Kidney epithelial cell (primary cell): ENCODE measurements at regions not wholly inside any gene's neighbourhood (a gene's known extent, or its start where the extent isn't known, plus 50 kb on each side); places are given as distances from the start of the nearest gene placed in this dataset.

Experiments
- DNase-seq: peaks from one replicate; pipeline ENCODE4 v3.0.0-alpha.2; 2010; ENCODE audit warnings: low read depth
- H3K27me3 ChIP-seq: 2 replicates; pipeline ENCODE4 v1.6.0; 2011; ENCODE audit warnings: low read length; ENCODE audit not compliant: control insufficient read depth, insufficient read depth
- H3K36me3 ChIP-seq: 2 replicates; pipeline ENCODE4 v1.5.1; 2011; ENCODE audit warnings: low read length; ENCODE audit not compliant: control insufficient read depth, insufficient read depth
- H3K4me3 ChIP-seq: 2 replicates; pipeline ENCODE4 v1.5.1; 2011; ENCODE audit warnings: low read depth, mild to moderate bottlenecking, control low read depth, low read length
- CTCF ChIP-seq: IDR thresholded peaks from 2 replicates; pipeline ENCODE4 v1.5.1; 2011; ENCODE audit warnings: mild to moderate bottlenecking, moderate library complexity, low read length, control low read depth, inconsistent platforms; ENCODE audit not compliant: insufficient read depth, poor library complexity, severe bottlenecking

GRCh38 chr2:145777297-145777696 lies 1257.4 kb upstream of the ZEB2 start:
- no peak for TF ChIP-seq CTCF
- no peak for DNase-seq

GRCh38 chr2:145775591-145775990 lies 1255.7 kb upstream of the ZEB2 start:
- no peaks in the 10 kb centered on the region for H3K36me3 ChIP-seq
- no peak for TF ChIP-seq CTCF
- no peaks in the 10 kb centered on the region for H3K27me3 ChIP-seq
- H3K4me3 ChIP-seq: no peak overlapping the region
- no peak for DNase-seq

More at GRCh38 chr2:145777297-145777696, 1257.4 kb upstream of the ZEB2 start:
- Histone ChIP-seq H3K36me3 (no peaks in the 10 kb centered on the region), H3K4me3 (no peak overlapping the region), H3K27me3 (no peaks in the 10 kb centered on the region)

- no peaks in the 10 kb centered on the region for H3K27me3 ChIP-seq
- DNase-seq: no peak
- TF ChIP-seq CTCF: no peak
- no peaks in the 10 kb centered on the region for H3K36me3 ChIP-seq
- no peak overlapping the region for H3K4me3 ChIP-seq
These were observed 1251.6 kb upstream of the ZEB2 start for GRCh38 chr2:145771525-145771924.

- H3K4me3 ChIP-seq: no peak overlapping the region
- no peaks in the 10 kb centered on the region for H3K36me3 ChIP-seq
- H3K27me3 ChIP-seq: no peaks in the 10 kb centered on the region
- DNase-seq: no peak
- no peak for TF ChIP-seq CTCF
These were observed 1249.2 kb upstream of the ZEB2 start for GRCh38 chr2:145769011-145769716.

- TF ChIP-seq CTCF: no peak
- no peak overlapping the region for H3K4me3 ChIP-seq
- no peak for DNase-seq
- no peaks in the 10 kb centered on the region for H3K36me3 ChIP-seq
- H3K27me3 ChIP-seq: no peaks in the 10 kb centered on the region
These were observed 1246.0 kb upstream of the ZEB2 start for GRCh38 chr2:145765874-145766273.

GRCh38 chr2:145764631-145765030 lies 1244.7 kb upstream of the ZEB2 start:
- H3K4me3 ChIP-seq: no peak overlapping the region
- TF ChIP-seq CTCF: no peak

More at GRCh38 chr2:145764631-145765030, 1244.7 kb upstream of the ZEB2 start:
- DNase-seq: no peak
- no peaks in the 10 kb centered on the region for H3K27me3 ChIP-seq
- H3K36me3 ChIP-seq: no peaks in the 10 kb centered on the region
